HG02798 (cell line): ENCODE measurements at regions not wholly inside any gene's neighbourhood (a gene's known extent, or its start where the extent isn't known, plus 50 kb on each side); places are given as distances from the start of the nearest gene placed in this dataset.

Experiments used
- ATAC-seq: cut with Tn5 transposase; IDR thresholded peaks from one replicate; pipeline ENCODE4 v1.9.1; 2021; ENCODE audit warnings: mild to moderate bottlenecking; ENCODE audit not compliant: unreplicated experiment, poor library complexity

DNA sequence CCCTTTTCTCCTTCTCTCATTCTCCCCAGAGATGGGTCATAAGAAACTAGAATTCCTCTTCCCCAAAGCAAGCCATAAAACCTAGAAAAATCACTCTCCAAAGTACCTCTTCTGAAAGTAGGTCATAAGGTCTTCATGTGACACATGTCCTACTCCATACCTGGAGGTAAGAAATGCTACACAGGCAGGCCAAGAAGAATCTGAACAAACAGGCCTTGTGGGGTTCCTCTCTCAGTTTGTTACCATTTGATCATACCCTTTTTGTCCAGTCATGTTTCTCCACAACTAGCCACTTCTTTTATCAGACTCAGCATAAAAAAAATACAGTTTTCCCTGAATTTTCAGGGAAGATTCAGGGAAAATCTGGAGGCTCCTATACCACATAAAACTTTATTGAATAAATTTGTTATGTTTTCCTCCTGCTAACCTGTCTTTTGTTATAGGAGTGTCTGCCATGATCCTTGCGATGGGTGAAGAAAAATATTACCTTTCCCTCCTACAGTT is 134.4 kb upstream of the LMO4 start:
- no peak for ATAC-seq

DNA sequence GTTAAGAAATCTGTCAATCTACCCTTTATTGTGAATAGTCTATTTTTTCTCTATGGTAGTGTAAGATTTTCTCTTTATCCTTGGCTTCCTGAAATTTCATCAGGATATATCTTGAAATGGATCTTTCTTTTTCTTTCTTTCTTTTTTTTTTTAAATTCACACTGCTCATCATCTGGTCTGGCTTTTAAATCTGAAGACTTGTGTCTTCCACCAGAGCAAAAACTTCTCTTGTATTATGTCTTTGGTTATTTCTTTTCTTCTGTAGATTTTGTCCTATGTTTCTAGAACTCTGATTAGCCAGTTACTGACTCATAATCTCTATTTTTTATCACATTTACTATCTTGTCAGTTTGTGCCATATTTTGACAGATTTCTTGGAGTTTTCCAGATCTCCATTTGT is 133.8 kb upstream of the LMO4 start:
- no peak for ATAC-seq

DNA sequence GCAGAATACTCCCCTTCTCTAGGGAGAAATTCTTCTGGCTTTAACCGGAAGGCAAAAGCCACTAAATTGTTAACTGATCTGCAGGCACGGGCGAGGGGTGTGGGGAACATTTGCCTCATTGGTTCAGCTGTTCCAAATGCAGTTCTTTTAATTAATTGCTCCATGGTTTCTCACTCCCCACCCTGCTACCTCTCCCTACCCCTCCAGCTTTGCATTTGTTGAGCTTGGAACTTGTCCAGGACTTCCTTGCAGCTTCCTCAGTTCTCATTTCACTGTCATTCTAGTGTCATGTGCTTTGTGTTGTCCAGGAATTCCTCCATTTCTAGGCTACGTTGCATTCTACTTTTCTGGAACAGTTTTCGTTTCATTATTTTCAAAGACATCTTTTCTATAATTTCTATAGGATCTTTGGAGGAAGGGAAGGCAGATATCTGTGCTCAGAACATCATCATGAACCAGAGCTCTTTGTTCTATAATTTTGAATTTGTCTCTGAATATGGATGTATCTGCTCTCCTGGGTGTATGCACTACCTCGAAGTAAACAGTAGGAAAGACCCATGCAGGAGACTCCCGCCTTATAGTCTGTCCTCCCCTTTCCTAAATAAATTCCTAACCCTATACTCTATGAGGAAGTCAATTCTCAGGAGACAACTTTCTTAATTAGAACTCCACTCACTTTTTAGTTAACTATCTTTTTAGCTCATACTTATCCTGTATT is 132.4 kb upstream of the LMO4 start:
- no peak for ATAC-seq

DNA sequence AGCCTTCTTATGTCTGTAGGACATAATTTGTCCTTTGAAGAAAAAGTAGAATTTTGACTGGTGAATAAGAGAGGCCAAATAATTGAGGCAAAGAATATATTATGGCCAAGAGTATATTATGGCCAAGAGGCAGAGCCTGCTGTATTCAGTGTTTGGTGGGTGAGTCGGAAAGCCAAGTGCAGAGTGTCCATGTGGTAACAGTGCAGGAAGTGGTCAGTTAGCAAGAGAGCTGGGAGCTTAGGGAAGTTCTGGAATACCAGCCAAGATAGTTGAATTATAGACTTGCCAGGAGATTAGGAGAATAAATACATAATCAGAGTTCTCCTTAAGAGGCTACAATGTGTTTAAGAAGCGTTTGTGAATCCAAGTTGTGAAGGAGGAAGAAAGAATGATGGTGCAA is 131.5 kb upstream of the LMO4 start:
- ATAC-seq, result no peak

DNA sequence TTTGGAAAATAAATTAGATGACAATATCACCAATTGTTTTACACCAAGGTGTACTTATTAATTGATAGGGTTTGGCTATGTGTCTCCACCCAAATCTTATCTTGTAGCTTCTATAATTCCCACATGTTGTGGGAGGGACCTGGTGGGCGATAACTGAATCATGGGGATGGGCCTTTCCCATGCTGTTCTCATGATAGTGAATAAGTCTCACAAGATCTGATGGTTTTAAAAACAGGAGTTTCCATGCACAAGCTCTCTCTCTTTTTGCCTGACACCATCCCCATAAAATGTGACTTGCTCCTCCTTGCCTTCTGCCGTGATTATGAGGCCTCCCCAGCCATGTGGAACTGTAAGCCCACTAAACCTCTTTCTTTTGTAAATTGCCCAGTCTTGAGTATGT is 131.0 kb upstream of the LMO4 start:
- no peak for ATAC-seq

DNA sequence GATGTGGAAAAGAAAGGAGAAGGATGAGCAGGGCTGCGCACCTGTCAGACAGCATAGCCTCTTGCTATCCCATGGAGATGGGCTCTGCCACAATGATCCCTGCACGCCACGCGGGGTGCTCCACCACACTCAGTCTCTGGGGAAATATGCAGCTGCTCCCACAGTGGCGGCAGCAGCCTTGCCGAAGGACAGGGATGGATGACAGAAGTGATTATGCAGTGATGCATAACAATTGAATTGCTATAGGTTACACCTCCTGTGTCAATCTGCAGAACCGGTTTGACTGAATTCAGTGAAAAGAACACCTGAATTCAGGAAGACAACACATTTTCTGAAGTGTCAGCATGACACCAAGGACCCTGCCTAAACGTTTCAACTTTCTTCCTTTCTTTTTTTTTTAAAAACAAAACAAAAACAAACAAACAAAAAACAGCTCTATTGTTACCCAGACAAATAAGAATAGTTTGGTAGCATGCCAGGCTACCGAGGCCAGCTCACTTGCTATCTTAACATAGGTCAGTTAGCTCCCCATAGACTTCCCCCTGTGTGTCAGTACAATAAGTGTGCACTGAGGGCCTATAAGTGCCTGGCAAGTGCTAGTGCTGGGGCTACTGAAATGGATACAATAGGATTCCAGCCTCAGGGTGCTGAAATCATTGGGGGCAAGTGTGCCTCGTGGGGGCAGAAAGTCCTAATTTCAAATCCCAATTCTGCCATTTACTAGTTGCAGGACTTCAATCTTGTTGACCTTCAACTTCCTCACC is 127.6 kb upstream of the LMO4 start:
- no peak for ATAC-seq

DNA sequence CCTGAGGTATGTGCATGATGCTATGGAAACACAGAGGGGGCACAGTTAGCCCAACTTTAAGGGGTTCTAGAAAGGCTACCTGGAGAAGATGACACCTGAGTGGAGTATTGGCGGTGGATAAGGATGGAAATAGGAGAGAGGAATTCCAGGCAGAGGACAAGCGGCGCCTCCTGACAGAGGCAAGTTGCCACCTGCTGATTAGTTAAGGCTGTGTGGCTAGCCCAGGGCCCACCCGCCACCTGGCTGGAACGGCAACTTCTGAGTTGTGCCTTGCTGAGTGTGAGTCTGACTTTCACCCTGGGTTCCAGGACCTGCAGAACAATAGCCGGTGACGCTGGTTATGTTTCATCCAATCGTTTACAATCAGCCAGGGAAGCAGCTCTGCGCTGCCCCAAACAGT is 126.9 kb upstream of the LMO4 start:
- ATAC-seq, result no peak

DNA sequence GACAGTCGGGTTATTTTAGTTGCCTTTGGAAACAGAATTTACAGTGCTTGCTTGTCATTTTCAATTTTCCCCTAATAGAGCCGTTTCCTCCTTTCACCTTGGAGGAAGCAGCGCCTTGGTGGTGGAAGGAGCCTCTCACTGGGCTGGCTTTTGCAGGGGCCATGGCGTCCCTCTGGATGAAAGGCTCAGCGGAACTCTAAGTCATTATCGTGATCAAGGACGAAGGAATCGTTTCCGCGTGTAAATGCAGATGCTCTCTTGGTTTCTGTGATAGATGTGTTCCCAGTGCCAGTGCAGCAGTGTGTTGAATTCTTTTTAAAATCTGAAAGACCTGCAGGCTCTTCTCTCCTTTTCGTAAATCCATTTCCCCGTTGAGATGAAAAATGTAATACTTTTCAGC is 126.2 kb upstream of the LMO4 start:
- no peak for ATAC-seq

DNA sequence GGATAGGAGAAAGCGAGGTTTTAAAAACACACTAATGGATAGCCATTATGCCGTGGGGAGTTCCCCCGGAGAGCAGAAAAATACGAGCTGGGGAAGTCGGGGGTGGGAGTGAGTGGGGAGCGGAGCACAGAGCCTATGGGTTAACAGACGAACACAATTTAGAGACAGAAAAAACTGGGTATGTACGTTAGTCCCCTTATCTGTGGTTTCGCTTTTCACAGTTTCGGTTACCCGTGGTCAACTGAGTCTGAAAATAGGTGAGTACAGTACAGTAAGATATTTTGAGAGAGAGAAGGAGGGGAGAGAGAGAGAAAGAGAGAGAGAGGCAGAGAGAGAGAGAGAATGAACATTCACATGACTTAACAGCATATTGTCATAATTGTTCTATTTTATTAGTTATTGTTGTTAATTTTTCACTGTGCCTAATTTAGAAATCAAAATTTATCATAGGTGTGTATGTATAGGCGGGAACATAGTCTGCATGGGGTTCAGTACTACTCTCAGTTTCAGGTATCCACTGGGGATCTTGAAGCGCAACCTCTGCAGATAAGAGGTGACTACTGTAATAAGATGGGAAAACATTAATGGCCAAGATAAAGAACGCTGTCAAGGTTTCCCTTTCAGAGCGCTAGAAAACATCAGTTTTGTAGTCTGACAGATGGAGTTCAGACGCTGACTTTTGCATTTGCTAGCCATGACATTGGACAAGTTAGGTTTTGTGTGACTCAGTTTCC is 125.6 kb upstream of the LMO4 start:
- peak; percentile 87 for ATAC-seq

DNA sequence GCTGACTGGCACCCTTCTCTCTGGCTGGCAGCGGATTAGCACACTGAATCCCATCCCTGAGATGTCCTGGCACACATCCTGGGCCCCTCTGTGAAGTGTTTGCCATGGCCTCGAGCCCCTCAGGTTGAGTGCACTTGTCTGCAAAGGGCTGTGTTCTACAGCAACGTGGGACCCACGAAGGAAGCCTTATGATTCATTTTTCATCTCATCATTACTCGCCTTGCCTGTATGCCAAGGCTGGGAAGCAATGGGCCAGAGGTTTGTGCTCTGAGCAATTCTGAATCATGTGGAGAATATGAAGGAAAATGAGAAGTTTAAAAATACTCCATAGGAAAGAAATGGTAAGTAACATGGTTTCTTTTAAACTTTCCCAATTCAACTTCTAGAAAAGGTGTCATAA is 124.8 kb upstream of the LMO4 start:
- no peak for ATAC-seq

DNA sequence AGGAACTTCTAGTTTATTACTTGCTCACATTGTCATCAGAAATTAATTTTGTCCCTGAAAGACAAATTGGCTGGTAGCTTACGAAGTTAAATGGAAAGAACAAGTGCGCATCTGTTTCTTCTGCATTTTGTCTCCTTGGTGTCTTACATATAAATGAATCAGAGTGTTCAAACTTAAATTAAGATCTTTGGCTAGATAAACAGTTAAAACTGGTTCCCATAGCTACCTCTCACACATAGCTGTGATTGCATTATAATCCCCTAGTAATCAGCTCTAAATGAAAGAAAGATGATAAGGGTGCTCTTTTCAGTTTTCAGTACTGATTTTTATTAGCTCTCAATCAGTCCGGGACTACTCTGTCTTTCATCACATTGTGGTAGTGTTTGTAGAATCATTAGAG is 124.2 kb upstream of the LMO4 start:
- ATAC-seq, result no peak

DNA sequence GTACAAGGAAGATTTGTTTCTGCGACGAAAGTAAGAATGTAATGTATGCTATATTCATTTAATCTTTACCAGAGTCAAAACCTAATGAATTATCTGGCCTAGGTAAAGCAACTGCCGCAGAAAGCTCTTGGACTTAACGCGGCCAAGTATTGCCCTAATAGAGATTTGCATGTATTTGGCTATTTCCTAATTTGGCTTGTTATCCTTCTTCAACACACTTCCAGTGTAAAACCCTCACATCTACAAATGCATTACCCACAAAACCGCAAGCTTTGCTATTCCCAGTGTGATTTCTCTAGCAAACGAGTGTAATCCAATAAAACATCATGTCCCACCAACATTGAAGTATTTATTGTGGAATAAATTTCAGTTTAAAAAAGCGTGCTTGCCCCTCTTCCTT is 123.8 kb upstream of the LMO4 start:
- ATAC-seq, result no peak

DNA sequence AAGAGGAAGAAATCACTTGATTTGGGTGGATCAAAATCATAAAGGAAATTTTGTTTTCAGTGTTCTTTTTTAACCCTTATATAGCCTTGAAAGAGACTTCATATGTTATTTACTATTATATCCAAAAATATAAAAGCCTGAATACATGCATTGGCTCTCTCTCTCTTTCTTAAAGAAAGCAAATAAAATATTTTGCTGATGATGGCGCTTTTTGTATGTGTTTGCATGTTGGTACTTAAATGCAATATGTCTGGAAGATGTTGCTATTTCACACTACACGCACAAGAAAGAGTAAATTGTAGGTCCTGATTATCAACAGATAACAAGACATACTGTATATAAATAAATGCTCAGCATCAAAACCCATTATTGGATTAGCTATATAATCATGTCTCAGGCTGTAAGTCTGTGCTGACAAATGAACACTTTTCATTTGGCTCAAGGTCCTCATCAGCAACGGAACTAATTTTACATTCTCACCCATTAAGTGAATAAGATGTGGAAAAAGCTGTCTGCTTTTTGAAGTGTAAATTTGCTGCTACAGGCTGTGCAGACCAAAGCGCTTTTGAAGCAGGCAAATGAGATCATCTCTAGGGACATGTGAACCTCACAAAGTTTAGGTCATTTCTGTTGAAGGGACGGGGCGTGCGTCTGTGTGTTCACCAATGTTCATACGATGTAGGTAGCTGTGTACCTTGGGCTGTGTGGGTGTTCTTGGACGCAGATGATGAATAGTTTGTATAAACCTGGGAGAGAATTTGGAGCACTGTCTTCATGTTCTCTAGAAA is 122.4 kb upstream of the LMO4 start:
- ATAC-seq, result no peak

DNA sequence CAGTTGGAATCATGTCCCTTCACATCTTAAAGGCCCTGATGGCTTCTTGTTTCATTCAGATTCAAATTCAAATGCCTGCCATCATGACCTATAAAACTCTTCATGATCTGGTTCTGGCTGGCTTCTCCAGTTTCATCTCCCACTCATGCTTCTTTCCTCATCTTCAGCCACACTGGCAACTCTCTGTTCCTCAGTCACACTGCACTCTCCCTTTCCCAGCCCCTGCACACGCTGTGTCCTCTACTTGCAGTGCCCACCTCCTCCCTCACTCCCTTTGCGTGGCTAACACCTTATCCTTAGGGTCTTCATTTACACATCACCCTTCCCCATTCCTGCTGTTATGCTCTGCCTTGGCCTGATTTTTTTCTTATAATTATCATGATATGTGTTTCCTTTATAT is 120.6 kb upstream of the LMO4 start:
- no peak for ATAC-seq

DNA sequence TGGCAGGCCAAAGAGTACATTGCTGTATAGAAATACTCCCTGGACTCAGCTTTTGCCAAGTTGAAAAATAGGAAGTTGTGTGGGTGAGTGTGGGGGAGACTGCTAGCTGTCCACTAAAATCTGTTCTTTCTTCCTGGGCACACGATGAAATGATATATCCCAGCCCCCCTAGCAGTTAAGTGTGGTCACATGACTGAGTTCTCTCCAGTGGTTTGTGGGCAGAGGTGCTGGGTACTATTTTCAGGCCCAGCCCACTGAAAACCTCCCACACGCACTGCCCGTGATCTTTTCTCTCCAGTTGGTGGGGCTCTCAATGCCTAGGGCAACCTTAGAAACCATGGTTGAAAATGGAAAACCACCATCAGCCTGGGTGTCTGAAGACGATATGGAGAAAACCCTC is 119.7 kb upstream of the LMO4 start:
- ATAC-seq, result no peak

DNA sequence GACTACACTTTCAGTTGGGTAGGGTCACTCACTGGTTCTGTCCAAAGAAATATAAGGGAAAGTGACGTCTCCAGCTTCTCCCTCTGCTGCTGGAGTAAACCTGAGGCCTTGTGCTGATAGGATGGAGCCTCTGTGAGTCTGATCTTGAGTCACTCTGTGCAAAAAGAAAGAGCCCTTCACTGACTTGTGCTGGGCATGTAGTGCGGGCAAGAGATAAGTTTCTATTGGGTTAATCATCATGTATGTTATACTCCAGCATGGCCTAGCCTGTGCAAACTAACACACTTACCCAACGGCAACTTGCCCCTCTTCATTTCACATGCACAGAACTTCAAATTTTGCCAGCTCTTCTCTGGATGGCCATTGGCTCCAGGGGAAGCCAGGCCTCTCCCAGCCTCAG is 118.5 kb upstream of the LMO4 start:
- ATAC-seq, result no peak

DNA sequence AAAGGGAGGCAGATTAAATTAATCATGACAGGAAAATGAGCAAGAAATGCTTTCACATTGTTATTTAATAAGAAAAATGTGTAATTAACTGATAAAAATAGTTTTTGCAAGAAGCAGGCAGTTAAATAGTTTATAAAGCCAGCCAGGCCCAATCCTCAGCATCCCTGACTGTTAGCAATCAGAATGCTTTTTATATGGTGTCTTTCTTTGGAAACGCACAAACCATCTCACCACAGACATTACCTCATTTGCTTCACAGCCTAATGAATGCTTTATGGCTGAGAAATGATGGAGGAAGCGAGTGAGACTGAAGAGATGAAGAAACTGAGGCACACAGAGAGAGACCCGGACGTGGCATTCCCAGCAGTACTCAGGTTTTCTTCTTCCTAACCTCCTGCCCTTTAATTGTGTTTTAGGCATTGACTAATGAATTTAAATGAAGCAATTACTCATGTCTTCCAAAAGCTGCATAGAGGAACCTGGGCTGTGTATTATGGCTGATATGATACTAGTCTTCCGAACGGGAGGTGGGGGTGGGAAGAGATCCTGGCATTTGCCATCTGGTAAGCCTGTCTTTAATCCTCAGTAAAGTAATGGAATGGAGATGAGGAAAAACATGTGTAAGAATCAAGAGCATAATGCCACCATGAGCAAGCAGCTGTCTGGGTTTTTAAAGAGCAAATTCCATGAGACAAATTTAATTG is 116.1 kb upstream of the LMO4 start:
- ATAC-seq, result no peak

DNA sequence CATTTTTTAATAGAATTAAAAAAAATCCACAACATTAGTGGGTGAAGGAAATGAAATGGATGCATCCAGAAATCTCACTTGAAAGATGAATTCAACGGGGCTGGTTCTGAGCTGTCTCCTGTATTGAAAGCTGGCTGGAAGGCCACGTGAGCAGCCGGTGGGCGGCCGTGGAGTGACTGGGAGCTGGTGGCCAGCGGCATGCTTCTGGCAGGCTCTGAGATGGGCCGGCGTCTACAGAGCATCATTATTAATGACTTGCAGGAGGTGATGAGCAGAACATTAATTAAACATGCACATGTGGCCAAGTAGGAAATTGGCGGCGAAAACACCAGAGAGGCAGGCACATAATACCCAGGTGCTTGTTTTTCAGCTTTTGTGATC is 115.6 kb upstream of the LMO4 start:
- no peak for ATAC-seq

DNA sequence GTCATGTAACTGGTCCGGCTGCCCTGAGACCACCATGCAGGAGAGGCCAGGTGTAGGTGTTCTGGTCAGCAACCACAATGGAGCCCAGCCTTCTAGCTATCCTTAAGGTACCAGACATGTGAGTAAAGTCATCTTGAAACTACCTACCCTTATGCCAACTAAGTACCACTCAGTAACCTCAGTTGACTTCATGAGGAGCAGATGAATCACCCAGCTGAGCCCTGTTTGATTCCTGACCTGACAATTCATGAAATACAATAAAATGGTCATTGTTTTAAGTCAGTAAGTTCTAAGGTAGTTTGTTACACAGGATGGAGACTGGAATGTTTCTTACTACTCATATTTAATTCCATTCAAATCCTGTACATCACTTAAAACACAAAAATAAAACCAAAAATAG is 113.1 kb upstream of the LMO4 start:
- no peak for ATAC-seq

DNA sequence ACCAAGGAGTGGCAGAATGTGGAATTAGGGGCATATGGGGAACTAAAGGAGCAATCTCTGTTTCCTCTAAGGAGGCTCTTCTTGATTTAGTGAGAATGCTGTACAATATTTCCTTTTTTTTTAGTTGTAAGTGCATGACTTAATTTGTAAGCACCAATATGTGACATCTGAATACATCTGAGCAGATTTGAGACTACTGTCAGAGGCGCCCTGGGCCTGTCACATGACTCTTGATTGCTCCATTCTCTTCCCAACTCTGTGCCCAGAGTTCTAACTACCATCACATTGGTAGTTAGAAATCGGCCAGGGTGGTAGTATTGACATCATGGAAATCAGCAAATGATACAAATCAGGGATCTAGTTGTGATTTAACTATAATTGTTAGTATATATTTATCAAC is 110.1 kb upstream of the LMO4 start:
- ATAC-seq, result no peak
